ENCODE measurements at regions not wholly inside any gene's neighbourhood (a gene's known extent, or its start where the extent isn't known, plus 50 kb on each side); places are given as distances from the start of the nearest gene placed in this dataset.

DNA sequence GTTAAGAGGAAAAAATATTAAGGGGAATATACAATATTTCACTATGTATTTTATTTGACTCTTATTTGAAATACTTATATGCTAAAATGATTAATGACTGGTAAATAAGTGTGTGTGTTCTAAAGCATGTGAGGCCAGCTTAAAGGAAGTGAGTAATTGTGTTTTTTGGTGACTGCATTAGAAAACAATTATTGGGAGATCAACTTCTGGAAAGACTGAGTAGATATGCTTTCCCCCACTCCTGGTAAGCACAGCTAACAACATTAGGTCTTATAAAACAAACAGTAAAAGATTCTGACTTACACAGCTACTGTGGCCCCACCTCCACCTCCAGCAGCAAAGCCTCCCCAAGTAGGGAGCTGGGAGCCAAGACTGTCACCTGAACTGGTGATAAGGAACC, 403.0 kb downstream of the SRGAP2C start:
- TF ChIP-seq POLR2AphosphoS5 (IDR thresholded peaks at IDR 0.05) (no peak), CTCF (IDR thresholded peaks at IDR 0.05 in 8 of 11, conservative IDR thresholded peaks at IDR 0.05 in 3 of 11) (no peak)
